ENCODE measurements at regions not wholly inside any gene's neighbourhood (a gene's known extent, or its start where the extent isn't known, plus 50 kb on each side); places are given as distances from the start of the nearest gene placed in this dataset.

DNA sequence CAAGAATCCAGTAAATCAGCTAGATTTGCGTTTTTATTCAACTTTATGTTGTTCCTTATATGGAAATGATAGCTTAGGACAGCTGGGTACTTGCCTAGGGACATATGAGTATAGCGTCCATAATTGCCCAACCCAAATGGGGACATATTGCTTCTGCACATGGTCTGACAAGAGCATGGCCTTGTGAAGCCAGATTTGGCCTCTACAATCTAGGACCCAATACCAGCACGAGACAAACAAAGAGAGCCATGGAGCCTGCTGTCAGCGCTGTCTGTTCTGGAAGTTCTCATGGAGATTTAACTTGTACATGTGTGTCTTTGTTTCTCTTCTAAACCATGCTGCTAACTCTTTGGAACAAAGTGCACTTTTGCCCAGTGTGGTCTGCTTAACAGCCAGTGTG, 240.0 kb upstream of the CAMK1G start:
- TF ChIP-seq, protein P1, sequence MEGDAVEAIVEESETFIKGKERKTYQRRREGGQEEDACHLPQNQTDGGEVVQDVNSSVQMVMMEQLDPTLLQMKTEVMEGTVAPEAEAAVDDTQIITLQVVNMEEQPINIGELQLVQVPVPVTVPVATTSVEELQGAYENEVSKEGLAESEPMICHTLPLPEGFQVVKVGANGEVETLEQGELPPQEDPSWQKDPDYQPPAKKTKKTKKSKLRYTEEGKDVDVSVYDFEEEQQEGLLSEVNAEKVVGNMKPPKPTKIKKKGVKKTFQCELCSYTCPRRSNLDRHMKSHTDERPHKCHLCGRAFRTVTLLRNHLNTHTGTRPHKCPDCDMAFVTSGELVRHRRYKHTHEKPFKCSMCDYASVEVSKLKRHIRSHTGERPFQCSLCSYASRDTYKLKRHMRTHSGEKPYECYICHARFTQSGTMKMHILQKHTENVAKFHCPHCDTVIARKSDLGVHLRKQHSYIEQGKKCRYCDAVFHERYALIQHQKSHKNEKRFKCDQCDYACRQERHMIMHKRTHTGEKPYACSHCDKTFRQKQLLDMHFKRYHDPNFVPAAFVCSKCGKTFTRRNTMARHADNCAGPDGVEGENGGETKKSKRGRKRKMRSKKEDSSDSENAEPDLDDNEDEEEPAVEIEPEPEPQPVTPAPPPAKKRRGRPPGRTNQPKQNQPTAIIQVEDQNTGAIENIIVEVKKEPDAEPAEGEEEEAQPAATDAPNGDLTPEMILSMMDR (IDR thresholded peaks at IDR 0.05; ENCODE audit: borderline replicate concordance, extremely low read depth, low read length, poor library complexity, severe bottlenecking) = no peak
- TF ChIP-seq EZH2 (IDR thresholded peaks at IDR 0.05; ENCODE audit: borderline replicate concordance, low read depth, low read length, severe bottlenecking) = no peak

All from DND-41 (cell line).